Activated naive CD4-positive, alpha-beta T cell treated with anti-CD3 and anti-CD28 coated beads for 36 hours (primary cell): ENCODE measurements at regions not wholly inside any gene's neighbourhood (a gene's known extent, or its start where the extent isn't known, plus 50 kb on each side); places are given as distances from the start of the nearest gene placed in this dataset.
"Not testable (repeated sequence)": the region's sequence is repeated elsewhere in the genome, so short reads cannot be mapped to it uniquely, and the experiment has no call there.

Experiments
- CTCF ChIA-PET: fragments of 350-600 bp; sonication (Branson Sonifier 250); formaldehyde crosslinking; loops from one replicate; lab custom pipeline; 2021; ENCODE audit warnings: antibody characterized with exemption; lab: Charles Lee
- DNase-seq: peaks from one replicate; pipeline ENCODE4 v3.0.0-alpha.2; 2020
- H3K27ac Mint-ChIP-seq: one replicate; pipeline ENCODE4 v1.8.0; 2021; ENCODE audit warnings: mild to moderate bottlenecking, mixed read lengths
- H3K27me3 Mint-ChIP-seq: one replicate; pipeline ENCODE4 v1.8.0; 2021; ENCODE audit warnings: low read depth, mixed read lengths
- H3K36me3 Mint-ChIP-seq: one replicate; pipeline ENCODE4 v1.8.0; 2021; ENCODE audit warnings: low read depth, mixed read lengths
- H3K4me1 Mint-ChIP-seq: one replicate; pipeline ENCODE4 v1.8.0; 2021; ENCODE audit warnings: low read depth, mixed read lengths
- H3K4me3 Mint-ChIP-seq: one replicate; pipeline ENCODE4 v1.8.0; 2021; ENCODE audit warnings: mild to moderate bottlenecking, moderate library complexity, mixed read lengths
- H3K9me3 Mint-ChIP-seq: one replicate; pipeline ENCODE4 v1.8.0; 2021; ENCODE audit warnings: mixed read lengths
- intact Hi-C: fragments of 100-400 bp; cut with micrococcal nuclease; formaldehyde crosslinking; loops from one replicate; pipeline ENCODE4 v1.15.1; 2023

DNA sequence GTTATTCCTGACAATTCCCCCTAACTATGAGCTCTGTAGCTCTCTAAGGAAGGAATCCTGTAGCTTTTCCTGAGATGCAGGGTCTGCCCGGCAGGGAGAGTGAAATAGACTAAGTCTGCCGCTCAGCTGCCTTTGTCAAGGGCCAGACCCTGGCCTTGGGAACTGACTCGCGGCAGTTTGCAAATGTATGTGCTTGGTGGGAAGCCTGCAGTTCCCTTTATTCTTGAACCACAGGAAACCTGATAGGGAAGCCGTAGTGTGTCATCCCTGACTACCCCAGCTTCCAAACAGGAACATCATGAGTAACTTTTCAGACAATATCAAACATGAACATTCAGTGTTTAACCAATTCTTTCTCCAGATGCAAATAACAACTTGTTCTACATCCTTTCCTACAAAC, 78.7 kb upstream of the IFNGR1 start:
- H3K9me3 Mint-ChIP-seq = no peaks in the 10 kb centered on the region
- no peaks in the 10 kb centered on the region for H3K27me3 Mint-ChIP-seq
- H3K36me3 Mint-ChIP-seq = no peaks in the 10 kb centered on the region
- no peak overlapping the region for H3K4me3 Mint-ChIP-seq
- CTCF ChIA-PET = interaction anchor here (0.6 to 1.1 kb wide), 3 partner anchors 12 to 21 kb away, joined by 3 to 5 read pairs (median 3); no protein-coding TSS in a partner anchor
- no peaks in the 10 kb centered on the region for H3K4me1 Mint-ChIP-seq
- DNase-seq = no peak
- H3K27ac Mint-ChIP-seq = no peak overlapping the region
- intact Hi-C loops = no loop called here

DNA sequence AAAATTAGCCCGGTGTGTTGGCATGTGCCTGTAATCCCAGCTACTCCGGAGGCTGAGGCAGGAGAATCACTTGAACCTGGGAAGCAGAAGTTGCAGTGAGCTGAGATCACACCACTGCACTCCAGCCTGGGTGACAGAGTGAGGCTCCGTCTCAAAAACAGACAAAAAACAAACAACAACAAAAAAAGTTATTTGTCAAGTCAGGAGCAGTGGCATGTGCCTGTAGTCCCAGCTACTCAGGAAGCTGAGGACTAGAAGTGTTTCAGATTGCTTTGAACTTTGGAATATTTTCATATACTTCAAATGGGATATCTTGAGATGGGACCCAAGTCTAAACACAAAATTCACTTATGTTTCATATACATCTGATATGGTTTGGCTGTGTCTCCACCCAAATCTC, 73.1 kb upstream of the IFNGR1 start:
- H3K4me3 Mint-ChIP-seq, DNase-seq, intact Hi-C loops, H3K9me3 Mint-ChIP-seq, H3K36me3 Mint-ChIP-seq, H3K27ac Mint-ChIP-seq, H3K4me1 Mint-ChIP-seq, H3K27me3 Mint-ChIP-seq: not testable (repeated sequence)
- CTCF ChIA-PET = interaction anchor here (0.6 kb wide), 1 partner anchor 10 kb away, joined by 3 read pairs; no protein-coding TSS in a partner anchor

DNA sequence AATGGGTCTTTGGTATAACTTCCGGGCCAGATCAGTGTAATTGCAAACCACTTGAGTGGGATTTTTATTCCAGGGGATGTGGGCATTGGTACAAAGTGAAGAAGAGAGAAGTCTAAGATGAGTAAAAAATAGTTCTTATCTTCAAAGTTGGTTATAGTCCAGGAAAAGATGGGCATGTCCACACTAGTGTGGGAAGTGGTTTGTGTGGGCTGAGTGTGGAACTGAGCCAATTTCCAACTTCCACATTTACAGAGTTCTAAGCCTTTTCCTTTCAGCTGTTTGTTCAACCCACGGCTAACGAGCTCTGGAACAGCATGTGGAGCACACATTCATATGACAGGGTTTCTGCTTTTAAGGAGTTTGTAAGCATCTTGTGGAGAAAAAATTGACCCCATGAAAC, 72.3 kb upstream of the IFNGR1 start:
- CTCF ChIA-PET = no interaction called here
- no peak overlapping the region for H3K4me3 Mint-ChIP-seq
- no peak for DNase-seq
- no peak overlapping the region for H3K27ac Mint-ChIP-seq
- no peaks in the 10 kb centered on the region for H3K36me3 Mint-ChIP-seq
- peaks cover 6% of the 10 kb centered on the region for H3K27me3 Mint-ChIP-seq
- no peaks in the 10 kb centered on the region for H3K9me3 Mint-ChIP-seq
- peaks cover 4% of the 10 kb centered on the region for H3K4me1 Mint-ChIP-seq
- intact Hi-C loops = no loop called here

DNA sequence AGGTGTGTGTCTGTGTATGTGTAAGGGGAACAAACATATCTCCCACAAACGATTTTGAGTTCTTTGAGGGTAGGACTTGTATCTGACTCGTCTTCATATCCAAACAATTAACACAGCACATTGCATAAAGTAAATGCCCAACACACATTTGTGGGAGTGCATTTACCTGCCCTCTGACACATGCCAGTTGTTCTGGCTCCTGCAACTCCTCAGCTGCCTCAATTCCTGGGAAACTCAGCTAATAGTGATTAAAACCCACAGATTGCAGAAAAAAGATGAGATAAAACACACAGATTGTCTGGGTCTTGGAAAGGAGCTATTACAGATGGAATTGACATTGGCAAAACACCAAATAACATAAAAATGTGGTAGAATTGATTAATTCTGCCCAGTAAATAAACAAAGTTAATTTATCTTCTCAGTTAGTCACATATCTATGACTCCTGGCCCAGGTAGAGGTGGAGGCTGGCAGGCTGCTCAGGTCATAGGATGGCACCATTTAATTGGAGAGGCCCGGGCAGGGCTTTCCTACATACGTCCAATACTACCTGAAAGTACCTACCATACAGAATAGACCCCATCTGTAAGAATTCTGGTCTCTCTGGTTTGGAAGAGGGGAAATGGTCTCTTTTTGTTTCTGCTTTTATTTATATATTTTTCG, 71.5 kb upstream of the IFNGR1 start:
- Mint-ChIP-seq H3K36me3 (no peaks in the 10 kb centered on the region), H3K27ac (no peak overlapping the region), H3K27me3 (peaks cover 6% of the 10 kb centered on the region), H3K4me3 (no peak overlapping the region), H3K4me1 (peaks cover 4% of the 10 kb centered on the region), H3K9me3 (no peaks in the 10 kb centered on the region)
- no peak for DNase-seq
- intact Hi-C loops = no loop called here
- CTCF ChIA-PET = no interaction called here

DNA sequence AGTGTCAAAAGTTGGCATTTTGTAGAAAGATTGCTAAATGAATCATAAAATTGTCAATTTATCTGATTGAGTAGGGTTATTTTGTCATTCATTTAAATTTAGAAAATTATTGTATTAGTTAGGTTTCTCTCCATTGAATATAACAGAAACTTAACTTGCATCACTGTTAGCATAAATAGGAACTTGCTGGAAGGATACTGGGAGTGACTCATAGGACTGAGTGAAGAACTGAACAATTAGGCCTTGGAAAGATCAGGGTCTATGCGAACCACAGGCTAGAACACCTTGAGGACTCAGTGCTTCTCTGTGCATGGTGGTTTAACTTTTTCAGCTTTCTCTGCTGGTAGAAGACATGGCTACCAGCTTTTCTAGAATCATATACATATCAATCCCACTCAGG, 67.7 kb upstream of the IFNGR1 start:
- CTCF ChIA-PET = interaction anchor here (1.1 to 2.1 kb wide), 2 partner anchors 10 to 15 kb away, joined by 4 to 7 read pairs; no protein-coding TSS in a partner anchor
- peaks cover 14% of the 10 kb centered on the region for H3K27me3 Mint-ChIP-seq

DNA sequence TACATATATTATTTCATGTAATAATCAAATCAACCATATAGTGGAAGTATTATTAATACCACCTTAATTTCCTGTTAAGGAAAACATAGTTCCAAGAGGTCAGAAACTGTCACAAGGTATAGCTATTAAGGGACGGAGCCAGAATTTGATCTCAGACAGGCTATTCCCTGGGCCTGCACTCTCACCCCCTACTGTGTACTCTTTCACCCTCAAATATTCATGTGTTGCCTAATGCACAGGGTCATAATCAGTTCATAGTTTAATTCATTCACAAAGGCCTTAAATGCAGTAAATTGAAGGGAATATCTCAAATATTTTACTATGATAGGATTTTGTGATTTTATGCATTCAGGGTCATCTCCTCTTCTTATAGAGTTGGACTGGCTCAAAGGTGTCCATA, 67.2 kb upstream of the IFNGR1 start:
- DNase-seq = no peak
- CTCF ChIA-PET = interaction anchor here (2.1 kb wide), 1 partner anchor 15 kb away, joined by 7 read pairs; no protein-coding TSS in a partner anchor
- Mint-ChIP-seq H3K27ac (no peak overlapping the region), H3K36me3 (no peaks in the 10 kb centered on the region), H3K4me3 (no peak overlapping the region), H3K27me3 (peaks cover 16% of the 10 kb centered on the region), H3K4me1 (peaks cover 8% of the 10 kb centered on the region), H3K9me3 (no peaks in the 10 kb centered on the region)
- intact Hi-C loops = no loop called here

More for the DNA sequence above, 67.7 kb upstream of the IFNGR1 start:
- Mint-ChIP-seq H3K27ac (no peak overlapping the region), H3K36me3 (no peaks in the 10 kb centered on the region), H3K4me1 (peaks cover 9% of the 10 kb centered on the region), H3K4me3 (no peak overlapping the region), H3K9me3 (no peaks in the 10 kb centered on the region)
- intact Hi-C loops = no loop called here
- DNase-seq = no peak

DNA sequence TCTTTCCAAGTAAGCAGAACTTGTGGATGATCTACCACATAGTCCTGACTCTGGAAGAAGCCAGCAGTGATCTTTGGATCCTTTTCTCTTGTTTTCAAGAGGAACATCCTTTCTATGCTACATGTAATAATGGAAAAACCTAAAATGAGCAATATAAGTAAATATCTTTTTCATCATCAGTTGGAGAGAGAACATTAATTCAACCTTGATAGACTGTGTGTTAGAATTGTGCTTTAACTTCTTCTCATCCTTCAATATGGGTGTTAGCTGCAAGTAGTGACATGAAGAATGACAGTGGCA, 65.6 kb upstream of the IFNGR1 start:
- no peak for DNase-seq
- no peaks in the 10 kb centered on the region for H3K9me3 Mint-ChIP-seq
- H3K27me3 Mint-ChIP-seq = peaks cover 13% of the 10 kb centered on the region
- H3K36me3 Mint-ChIP-seq = no peaks in the 10 kb centered on the region
- H3K4me3 Mint-ChIP-seq = no peak overlapping the region
- CTCF ChIA-PET = interaction anchor here (1.0 to 2.3 kb wide), 2 partner anchors 14 to 30 kb away, joined by 3 to 9 read pairs; no protein-coding TSS in a partner anchor
- H3K27ac Mint-ChIP-seq = no peak overlapping the region
- intact Hi-C loops = no loop called here
- H3K4me1 Mint-ChIP-seq = peaks cover 5% of the 10 kb centered on the region

DNA sequence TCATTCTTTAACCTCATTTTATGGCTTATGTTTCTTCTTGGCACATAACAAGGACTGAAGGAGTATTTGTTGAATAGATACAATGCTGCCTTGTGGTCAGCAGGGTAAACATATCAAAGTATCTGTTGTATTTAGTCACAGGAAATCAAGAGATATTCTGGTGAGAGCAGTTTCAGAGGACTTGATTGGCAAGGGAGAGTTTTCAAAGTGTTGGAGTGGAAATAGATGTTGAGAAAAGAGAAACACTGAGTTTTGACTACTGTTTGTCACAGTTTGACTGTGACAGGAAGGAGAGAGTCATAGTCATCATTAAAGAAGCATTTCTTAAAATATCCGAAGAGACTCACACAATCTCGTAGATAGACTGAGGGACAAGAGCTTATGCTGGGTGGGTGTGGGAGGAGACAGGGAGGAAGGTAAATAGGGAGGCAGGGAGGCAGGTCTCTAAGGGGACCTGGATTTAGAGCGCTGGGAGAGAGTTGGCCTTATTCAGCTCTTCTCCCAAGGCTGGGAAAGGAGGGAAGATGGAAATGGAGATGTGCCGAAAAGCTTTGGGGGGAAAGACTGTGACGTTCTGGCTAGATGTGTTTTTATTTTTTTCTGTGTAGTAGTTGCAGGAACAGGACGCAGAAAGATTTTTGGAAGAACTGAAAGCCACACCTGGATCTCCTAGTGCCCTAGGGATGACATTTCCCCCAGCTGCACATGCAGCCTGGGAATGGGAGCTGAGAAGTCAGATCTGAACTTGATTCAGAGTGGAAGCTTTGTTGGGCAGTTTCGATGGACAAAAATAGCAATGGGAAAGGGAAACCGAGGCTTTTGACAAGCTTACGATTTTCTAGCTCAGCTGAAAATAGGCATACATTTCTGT, 65.0 kb upstream of the IFNGR1 start:
- DNase-seq = no peak
- no peaks in the 10 kb centered on the region for H3K36me3 Mint-ChIP-seq
- intact Hi-C loops = no loop called here
- H3K27ac Mint-ChIP-seq = no peak overlapping the region
- H3K4me3 Mint-ChIP-seq = no peak overlapping the region
- H3K9me3 Mint-ChIP-seq = no peaks in the 10 kb centered on the region
- peaks cover 5% of the 10 kb centered on the region for H3K4me1 Mint-ChIP-seq
- peaks cover 12% of the 10 kb centered on the region for H3K27me3 Mint-ChIP-seq
- CTCF ChIA-PET = interaction anchor here (1.0 to 2.3 kb wide), 2 partner anchors 13 to 30 kb away, joined by 3 to 9 read pairs; no protein-coding TSS in a partner anchor

DNA sequence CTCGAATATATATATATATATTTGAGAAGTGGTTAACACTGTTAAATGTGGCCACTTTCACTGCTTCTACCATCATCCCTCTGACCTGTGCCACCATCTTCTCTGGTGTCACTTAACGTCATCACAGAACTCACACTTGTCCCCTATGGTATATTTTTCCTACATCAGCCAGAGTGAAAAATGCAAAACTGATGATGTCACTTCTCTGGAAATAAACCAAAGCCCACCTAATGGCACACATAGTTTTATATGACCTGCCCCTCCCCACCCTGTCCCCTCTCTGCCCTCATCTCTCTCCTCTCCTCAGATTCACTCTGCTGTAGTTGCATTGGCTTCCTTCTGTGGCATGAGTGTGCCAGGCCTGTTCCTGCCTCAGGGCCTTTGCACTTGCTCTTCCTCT, 63.9 kb upstream of the IFNGR1 start:
- Mint-ChIP-seq H3K36me3 (no peaks in the 10 kb centered on the region), H3K4me3 (no peak overlapping the region), H3K27me3 (peaks cover 12% of the 10 kb centered on the region), H3K27ac (no peak overlapping the region), H3K4me1 (peaks cover 5% of the 10 kb centered on the region), H3K9me3 (no peaks in the 10 kb centered on the region)
- no peak for DNase-seq
- CTCF ChIA-PET = no interaction called here
- intact Hi-C loops = no loop called here

DNA sequence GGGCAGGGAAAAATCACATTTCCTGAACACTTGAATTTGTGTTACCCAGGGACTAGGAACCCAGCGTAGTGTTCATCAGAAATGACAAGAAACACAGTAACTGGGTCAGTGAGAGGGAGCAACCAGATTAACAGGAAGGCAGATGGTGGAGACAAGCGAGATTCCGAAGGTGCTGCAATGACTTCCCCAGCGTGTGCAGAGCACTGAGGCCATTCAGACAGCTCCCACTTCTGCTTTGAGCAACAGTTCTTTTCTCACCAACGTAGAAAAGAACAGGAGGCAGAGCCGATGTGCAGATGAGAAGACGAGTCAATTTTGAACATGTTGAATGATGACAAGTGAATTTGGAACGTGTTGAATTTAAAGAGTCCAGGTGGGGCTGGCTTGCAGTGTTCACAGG, 63.1 kb upstream of the IFNGR1 start:
- intact Hi-C loops = no loop called here
- no peak for DNase-seq
- H3K4me1 Mint-ChIP-seq = peaks cover 5% of the 10 kb centered on the region
- no peak overlapping the region for H3K4me3 Mint-ChIP-seq
- H3K27me3 Mint-ChIP-seq = peaks cover 12% of the 10 kb centered on the region
- H3K27ac Mint-ChIP-seq = no peak overlapping the region
- CTCF ChIA-PET = interaction anchor here (1.8 kb wide), 1 partner anchor 188 kb away, joined by 4 read pairs; no protein-coding TSS in a partner anchor
- no peaks in the 10 kb centered on the region for H3K9me3 Mint-ChIP-seq
- H3K36me3 Mint-ChIP-seq = no peaks in the 10 kb centered on the region

DNA sequence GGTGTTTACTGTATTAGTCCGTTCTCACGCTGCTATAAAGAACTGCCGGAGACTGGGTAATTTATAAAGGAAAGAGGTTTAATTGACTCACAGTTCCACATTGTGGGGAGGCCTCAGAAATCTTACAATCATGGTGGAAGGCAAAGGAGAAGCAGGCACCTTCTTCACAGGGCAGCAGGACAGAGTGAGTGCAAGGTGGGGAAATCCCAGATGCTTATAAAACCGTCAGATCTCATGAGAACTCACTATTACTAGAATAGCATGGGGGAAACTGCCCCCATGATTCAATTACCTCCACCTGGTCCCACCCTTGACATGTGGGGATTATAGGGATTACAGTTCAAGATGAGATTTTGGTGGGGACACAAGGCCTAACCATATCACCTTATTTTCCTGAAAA, 60.1 kb upstream of the IFNGR1 start:
- DNase-seq, intact Hi-C loops, H3K4me1 Mint-ChIP-seq, H3K36me3 Mint-ChIP-seq, H3K27ac Mint-ChIP-seq, H3K4me3 Mint-ChIP-seq, H3K9me3 Mint-ChIP-seq: not testable (repeated sequence)
- CTCF ChIA-PET = interaction anchor here (0.6 kb wide), 1 partner anchor 35 kb away, joined by 4 read pairs; no protein-coding TSS in a partner anchor
- peaks cover 12% of the 10 kb centered on the region for H3K27me3 Mint-ChIP-seq

DNA sequence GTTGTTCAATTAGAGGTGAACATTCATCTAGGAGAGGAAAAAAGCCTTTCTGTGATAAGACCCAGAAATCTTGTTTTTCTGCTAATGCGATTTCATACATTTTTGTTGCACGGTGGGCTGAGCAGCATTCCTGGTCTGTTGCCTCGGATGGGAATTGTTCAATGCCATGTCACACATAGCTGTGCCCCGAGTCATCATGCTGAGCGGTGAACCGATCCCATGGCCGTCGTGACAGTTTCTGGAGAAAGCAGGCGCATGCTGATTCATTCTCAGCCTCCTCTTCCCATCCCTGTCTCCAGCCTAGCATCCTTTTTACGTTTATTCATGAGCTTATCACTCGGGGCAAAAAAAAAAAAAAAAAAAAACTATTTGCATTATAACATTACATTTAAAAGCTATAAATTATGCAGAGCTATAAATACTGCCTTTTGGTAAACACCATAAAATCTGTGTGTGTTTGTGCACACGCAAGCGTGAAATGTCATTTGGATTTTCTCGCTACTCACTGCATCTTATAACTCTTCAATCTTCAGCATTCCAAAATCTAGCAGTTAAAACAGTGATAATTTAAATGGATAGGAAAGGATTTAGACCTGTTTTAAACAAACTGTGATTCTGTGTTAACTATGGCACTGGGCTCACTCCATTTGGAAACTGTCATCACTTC, 58.9 kb upstream of the IFNGR1 start:
- Mint-ChIP-seq H3K36me3 (no peaks in the 10 kb centered on the region), H3K27me3 (peaks cover 12% of the 10 kb centered on the region), H3K4me3 (no peak overlapping the region), H3K9me3 (no peaks in the 10 kb centered on the region), H3K27ac (no peak overlapping the region), H3K4me1 (no peaks in the 10 kb centered on the region)
- CTCF ChIA-PET = interaction anchor here (0.9 to 1.2 kb wide), 2 partner anchors 19 to 137 kb away, joined by 3 read pairs; no protein-coding TSS in a partner anchor
- no peak for DNase-seq
- intact Hi-C loops = no loop called here
